Spleen (tissue), 7 donors: ENCODE measurements at regions not wholly inside any gene's neighbourhood (a gene's known extent, or its start where the extent isn't known, plus 50 kb on each side); places are given as distances from the start of the nearest gene placed in this dataset.

Experiments used
- CTCF ChIP-seq, 11 experiments: fragments of 200-600 bp in 7 of 11; fragments of 450-650 bp in 4 of 11; sonication (generic) in 4 of 11; IDR thresholded peaks in 8 of 11; conservative IDR thresholded peaks in 3 of 11; 1 replicate in 7 of 11; 2 replicates in 4 of 11; pipeline versions ENCODE4 v1.4.0 to v1.8.0; 2016 to 2021; ENCODE audit warnings: antibody characterized with exemption in 11 of 11, inconsistent platforms in 4 of 11, mild to moderate bottlenecking in 1 of 11
- POLR2A ChIP-seq, 3 donors: fragments of 450-650 bp; IDR thresholded peaks; one replicate each; pipeline ENCODE4 v1.5.1; 2017; ENCODE audit warnings: antibody characterized with exemption in 3 of 3, mild to moderate bottlenecking in 1 of 3
- donor health status: DM: no; HTN: no; CAD: no; lungs with moderate emphysema.
- donor health status: DM: no; HTN: no; CAD: no.
- donor health status: DM: no; HTN: no; CAD: no.

GRCh38 chrX:129111081-129111798 is 412.1 kb downstream of the SMARCA1 start:
- TF ChIP-seq CTCF (IDR thresholded peaks at IDR 0.05 in 8 of 11, conservative IDR thresholded peaks at IDR 0.05 in 3 of 11) (no peak), POLR2A (IDR thresholded peaks at IDR 0.05) (no peak)
